ENCODE measurements at regions not wholly inside any gene's neighbourhood (a gene's known extent, or its start where the extent isn't known, plus 50 kb on each side); places are given as distances from the start of the nearest gene placed in this dataset.
A peak's percentile ranks its signal among the peaks of the same experiment; 100 is the strongest.
"Not testable (repeated sequence)": the region's sequence is repeated elsewhere in the genome, so short reads cannot be mapped to it uniquely, and the experiment has no call there.

- no peak for DNase-seq (ENCODE audit: low read depth)
Measured at GRCh38 chr6:27584326-27584725, 111.4 kb upstream of the ZNF184 start.

- DNase-seq (ENCODE audit: low read depth) = peak; percentile 56
Measured at GRCh38 chr6:27582928-27583725, 110.2 kb upstream of the ZNF184 start.

GRCh38 chr6:27579973-27580372 is 107.1 kb upstream of the ZNF184 start:
- DNase-seq (ENCODE audit: low read depth) = no peak

- DNase-seq (ENCODE audit: low read depth) = no peak
Measured at GRCh38 chr6:27577922-27578321, 105.0 kb upstream of the ZNF184 start.

- no peak for DNase-seq (ENCODE audit: low read depth)
Measured at GRCh38 chr6:27575594-27576361, 102.9 kb upstream of the ZNF184 start.

DNA sequence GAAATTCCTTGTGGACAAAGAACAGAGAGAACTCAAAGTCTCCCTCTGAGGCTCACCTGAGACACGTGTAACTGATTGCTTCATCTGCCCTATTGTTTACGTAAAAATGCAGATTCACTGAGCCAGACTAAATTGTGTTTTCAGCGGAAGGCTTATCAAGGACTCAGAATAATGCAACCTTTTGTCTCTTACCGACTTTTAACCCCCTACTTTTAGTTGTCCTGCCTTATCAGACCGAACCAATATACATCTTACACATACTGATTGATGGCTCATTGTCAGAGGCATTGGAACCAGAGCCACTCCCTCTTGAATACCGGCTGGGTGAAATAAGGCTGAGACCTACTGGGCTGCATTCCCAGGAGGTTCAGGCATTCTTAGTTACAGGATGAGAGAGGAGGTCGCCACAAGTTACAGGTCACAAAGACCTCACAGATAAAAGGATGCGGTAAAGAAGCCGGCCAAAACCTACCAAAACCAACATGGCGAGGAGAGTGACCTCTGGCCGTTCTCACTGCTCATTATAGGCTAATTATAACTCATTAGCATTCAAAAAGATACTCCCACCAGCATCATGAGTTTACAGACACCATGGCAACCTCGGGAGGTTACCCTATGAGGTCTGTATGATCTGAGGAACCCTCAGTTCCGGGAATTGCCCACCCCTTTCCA is 95.5 kb upstream of the ZNF184 start:
- DNase-seq (ENCODE audit: low read depth) = no peak

GRCh38 chr6:27565839-27566779 is 93.2 kb upstream of the ZNF184 start:
- DNase-seq (ENCODE audit: low read depth) = no peak

- no peak for DNase-seq (ENCODE audit: low read depth)
Measured at GRCh38 chr6:27562027-27562410, 89.1 kb upstream of the ZNF184 start.

DNA sequence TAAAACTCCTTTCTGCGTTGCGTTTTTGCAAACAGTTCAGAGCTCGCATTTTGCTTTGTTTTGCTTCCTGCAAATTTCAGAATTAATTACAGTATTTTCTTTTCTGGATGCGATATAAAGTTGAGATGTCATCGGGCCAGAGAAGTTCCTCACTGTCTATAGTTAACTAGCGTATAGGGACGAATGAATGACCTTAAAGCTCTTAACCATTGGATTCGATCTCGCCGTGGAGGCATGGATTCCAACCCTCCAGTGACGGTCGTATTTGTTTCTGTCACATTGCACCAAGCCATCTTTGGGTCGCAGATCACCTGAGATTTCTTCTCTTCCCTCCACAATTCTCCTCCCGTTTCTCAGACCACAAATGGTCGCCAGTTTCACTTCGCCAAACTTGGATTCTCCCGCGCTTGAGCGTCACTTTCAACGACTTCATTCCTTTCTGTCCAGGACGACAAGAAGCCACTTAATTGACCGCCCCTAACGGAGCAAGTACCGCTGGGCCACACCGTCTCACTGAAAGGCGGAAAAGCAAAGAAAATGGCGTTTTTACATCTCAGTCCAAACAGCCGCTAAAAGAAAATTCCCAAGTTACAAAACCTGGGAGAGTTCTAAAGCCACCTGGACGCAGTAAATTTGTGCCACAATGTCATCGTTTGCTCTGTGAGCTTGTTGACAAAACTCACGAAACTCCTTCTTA is 85.3 kb upstream of the ZNF184 start:
- DNase-seq (ENCODE audit: low read depth) = no peak

- DNase-seq (ENCODE audit: low read depth) = no peak
Measured at GRCh38 chr6:27556406-27556805, 83.5 kb upstream of the ZNF184 start.

DNA sequence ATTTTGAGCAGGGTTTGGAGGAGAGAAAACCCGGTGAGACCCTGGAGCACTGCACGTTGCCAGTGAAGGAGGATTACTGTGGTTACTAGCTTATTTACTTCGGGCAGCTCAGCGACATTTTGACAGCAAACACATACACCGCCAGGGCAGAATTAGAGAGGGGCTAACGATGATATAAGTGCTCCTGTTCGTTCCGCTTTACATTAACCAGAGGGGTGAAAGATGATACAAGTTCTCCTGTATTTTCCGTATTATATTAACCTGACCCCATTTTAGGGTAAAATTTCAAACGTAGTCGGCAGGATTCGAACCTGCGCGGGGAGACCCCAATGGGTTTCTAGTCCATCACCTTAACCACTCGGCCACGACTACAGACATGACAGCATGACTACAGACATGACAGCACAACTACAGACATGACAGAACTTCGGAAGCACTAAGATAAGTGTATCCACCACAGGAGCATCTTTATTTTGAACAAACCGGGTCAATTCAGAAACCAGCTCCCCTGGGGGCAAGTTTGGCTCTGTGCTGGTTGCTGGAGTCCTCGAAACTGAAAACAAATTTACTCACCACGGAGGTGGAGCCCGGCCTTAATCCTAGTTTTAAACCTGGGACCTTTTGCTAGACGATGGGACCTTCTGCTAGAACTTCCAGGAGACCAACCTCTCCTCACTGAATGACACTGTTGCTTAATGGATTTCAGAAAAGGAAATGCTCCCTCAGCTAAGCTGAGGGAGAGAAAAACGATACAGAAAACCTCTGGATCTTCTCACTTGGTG is 80.4 kb upstream of the ZNF184 start:
- DNase-seq (ENCODE audit: low read depth) = peak; percentile 49

DNA sequence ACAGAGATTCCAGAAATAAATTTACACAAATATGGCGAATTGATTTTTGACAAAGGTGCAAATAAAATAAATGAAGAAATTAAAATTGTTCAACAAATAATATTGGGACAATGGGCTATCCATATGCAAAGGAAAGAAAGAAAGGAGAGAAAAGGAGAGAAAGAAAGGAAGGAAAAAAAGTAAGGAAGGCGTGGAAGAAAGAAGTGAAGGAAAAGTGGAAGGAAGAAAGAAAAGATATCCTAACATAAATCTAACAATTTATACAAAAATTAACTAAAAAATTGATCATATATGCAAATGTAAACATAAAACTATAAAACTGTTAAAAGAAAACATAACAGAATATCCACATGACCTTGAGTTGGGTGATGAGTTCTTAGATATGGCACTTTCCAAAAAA is 78.7 kb upstream of the ZNF184 start:
- DNase-seq (ENCODE audit: low read depth) = no peak

DNA sequence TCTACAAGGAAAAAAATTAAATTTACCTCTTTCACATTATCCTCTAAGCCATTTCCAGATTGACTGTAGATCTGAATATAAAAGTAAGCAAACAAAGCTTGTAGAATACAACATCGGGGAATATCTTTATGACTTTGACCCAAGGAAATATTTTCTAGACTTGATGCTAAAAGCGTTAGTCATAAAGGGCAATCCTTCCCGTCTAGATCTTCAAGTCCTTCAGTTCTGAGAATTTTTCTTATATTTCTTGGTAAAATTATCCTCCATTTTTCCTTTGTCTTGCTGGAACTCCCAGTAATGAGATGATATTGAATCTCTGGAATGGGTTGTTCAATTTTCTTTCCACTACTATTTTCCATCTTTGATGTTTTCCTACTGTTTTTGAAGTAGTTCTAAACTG is 77.8 kb upstream of the ZNF184 start:
- no peak for DNase-seq (ENCODE audit: low read depth)

GRCh38 chr6:27549241-27549598 is 76.3 kb upstream of the ZNF184 start:
- not testable (repeated sequence) for DNase-seq (ENCODE audit: low read depth)

DNA sequence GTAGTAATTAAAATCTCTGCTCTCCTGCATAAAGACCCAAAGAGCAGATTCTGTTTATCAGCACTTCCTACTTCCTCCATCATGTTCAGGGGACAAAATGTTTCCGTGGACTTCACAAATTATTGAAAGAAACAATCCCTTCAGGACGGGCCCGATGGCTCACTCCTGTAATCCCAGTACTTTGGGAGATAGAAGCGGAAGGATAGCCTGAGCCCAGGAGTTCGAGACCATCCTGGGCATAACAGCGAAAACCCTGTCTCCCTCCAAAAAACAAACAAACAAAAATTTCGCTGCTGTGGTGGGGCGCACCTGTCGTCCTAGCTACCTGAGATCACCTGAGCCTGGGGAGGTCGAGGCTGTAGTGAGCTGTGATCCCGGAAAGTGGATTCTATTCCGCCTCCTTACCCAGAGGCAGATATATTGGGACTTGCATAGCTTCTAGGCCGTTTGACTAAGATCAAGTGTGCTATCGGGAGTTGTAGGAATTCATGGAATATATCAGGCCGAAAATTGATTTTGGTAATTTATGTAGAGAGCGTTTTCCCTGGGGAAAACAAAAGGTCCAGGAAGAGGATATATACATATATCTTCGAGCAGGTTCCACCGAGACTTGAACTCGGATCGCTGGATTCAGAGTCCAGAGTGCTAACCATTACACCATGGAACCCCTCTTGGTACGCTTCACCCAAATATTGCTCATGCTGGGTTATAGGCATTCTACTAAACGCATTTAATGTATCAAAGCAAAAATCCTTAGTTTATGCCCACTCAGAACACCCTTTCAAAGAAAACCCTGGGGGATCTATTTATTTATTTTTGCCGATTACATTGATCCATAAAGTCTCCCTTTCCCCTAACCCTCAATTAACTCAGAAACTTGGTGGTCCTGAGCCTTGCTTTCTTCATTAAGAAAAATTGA is 74.5 kb upstream of the ZNF184 start:
- peak; percentile 58 for DNase-seq (ENCODE audit: low read depth)

GRCh38 chr6:27546522-27546921 is 73.6 kb upstream of the ZNF184 start:
- DNase-seq (ENCODE audit: low read depth) = no peak

DNA sequence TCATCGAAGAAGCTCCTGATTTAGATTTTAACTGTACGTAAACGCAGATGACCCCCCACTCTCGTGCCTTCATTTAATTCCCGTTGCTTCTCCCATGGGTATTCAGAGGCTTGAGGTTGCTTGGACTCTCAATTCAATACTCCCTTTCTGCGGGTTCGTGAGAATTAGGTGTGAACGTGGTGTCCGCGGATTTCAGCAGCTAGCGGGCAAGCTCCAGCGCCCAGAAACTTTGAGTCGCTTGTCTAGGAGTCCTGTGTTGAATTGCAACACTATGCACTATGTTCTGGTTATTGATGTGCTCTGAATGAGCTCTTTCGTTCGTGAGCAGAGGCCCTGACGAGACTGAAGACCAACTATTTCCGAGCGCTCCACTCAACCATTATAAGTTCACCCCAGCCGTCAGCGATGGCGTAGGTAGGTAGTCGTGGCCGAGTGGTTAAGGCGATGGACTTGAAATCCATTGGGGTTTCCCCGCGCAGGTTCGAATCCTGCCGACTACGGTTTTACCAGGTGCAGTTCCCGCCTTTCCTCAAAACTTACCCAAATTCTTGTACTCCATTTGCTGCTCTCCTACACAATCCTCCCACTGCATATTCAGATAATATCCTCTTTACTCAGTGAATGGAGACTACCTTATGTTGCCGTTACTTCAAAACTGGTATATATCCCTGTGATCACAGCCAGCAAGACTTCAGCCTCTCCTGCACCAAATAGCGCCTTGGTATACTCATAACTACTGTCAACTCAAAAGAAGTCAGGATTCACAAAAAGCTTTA is 72.6 kb upstream of the ZNF184 start:
- DNase-seq (ENCODE audit: low read depth) = peak; percentile 68

- no peak for DNase-seq (ENCODE audit: low read depth)
Measured at GRCh38 chr6:27544612-27545260, 71.8 kb upstream of the ZNF184 start.
